ENCODE measurements at regions not wholly inside any gene's neighbourhood (a gene's known extent, or its start where the extent isn't known, plus 50 kb on each side); places are given as distances from the start of the nearest gene placed in this dataset.

DNA sequence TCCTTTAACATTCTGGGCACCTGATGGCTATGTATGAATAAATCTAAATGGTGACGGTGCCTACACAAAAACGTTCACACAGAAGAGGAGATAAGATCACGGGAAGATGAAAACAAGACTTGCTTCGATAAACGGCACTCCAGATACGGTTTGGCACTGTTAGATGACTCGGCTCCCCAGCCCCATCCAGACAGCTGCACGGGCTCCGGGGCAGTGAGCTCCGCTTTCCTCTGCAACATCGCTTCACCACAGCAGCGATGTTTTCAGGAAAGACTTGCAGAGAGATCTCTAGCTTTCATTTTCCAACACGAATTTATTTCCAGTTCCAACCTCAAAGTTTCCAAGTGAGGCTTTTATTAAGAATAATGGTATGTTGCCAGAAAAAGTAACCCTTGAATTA, 132.1 kb downstream of the KLF6 start:
- TF ChIP-seq TAF1 (IDR thresholded peaks at IDR 0.05; ENCODE audit: borderline replicate concordance, insufficient read depth, low read length) (no peak), SIN3A (IDR thresholded peaks at IDR 0.05; ENCODE audit: borderline replicate concordance, insufficient read depth, low read length) (no peak), POLR2AphosphoS5 (IDR thresholded peaks at IDR 0.05; ENCODE audit: low read depth, low read length) (no peak), FOXP2 (optimal IDR thresholded peaks at IDR 0.05; ENCODE audit: borderline replicate concordance, extremely low read depth, extremely low read length, insufficient read depth) (no peak)
- TF ChIP-seq, protein P1, sequence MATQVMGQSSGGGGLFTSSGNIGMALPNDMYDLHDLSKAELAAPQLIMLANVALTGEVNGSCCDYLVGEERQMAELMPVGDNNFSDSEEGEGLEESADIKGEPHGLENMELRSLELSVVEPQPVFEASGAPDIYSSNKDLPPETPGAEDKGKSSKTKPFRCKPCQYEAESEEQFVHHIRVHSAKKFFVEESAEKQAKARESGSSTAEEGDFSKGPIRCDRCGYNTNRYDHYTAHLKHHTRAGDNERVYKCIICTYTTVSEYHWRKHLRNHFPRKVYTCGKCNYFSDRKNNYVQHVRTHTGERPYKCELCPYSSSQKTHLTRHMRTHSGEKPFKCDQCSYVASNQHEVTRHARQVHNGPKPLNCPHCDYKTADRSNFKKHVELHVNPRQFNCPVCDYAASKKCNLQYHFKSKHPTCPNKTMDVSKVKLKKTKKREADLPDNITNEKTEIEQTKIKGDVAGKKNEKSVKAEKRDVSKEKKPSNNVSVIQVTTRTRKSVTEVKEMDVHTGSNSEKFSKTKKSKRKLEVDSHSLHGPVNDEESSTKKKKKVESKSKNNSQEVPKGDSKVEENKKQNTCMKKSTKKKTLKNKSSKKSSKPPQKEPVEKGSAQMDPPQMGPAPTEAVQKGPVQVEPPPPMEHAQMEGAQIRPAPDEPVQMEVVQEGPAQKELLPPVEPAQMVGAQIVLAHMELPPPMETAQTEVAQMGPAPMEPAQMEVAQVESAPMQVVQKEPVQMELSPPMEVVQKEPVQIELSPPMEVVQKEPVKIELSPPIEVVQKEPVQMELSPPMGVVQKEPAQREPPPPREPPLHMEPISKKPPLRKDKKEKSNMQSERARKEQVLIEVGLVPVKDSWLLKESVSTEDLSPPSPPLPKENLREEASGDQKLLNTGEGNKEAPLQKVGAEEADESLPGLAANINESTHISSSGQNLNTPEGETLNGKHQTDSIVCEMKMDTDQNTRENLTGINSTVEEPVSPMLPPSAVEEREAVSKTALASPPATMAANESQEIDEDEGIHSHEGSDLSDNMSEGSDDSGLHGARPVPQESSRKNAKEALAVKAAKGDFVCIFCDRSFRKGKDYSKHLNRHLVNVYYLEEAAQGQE (IDR thresholded peaks at IDR 0.05; ENCODE audit: insufficient read depth in 1 of 2, low read depth in 2 of 2, low read length in 2 of 2): no peak

DNA sequence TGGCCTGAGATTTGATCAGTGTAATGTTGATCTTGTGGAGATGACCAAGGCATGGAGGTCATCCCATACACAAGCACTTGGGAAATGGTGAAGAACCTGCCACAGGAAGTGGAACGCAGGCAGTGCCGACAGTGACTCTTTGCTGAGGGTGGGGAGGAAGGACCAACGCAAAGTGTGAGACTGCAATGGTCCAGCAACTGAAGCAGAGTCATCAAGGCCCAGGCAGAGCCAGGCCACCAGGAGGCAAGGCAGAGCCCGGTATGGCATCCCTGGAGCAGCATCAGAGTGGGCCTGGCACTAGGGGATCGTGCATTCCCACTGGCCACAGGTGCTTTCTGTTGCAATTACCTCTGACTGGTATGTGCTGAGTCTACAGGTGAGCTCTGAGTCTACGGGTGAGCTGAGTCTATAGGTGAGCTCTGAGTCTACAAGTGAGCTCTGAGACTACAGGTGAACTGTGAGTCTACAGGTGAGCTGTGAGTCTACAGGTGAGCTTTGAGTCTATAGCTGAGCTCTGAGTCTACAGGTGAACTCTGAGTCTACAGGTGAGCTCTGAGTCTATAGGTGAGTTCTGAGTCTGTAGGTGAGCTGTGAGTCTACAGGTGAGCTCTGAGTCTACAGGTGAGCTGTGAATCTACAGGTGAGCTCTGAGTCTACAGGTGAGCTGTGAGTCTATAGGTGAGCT, 132.9 kb downstream of the KLF6 start:
- no peak for TF ChIP-seq SIN3A (IDR thresholded peaks at IDR 0.05; ENCODE audit: borderline replicate concordance, insufficient read depth, low read length)
- TF ChIP-seq TAF1 (IDR thresholded peaks at IDR 0.05; ENCODE audit: borderline replicate concordance, insufficient read depth, low read length): no peak
- no peak for TF ChIP-seq FOXP2 (optimal IDR thresholded peaks at IDR 0.05; ENCODE audit: borderline replicate concordance, extremely low read depth, extremely low read length, insufficient read depth)
- TF ChIP-seq, protein P1 (IDR thresholded peaks at IDR 0.05; ENCODE audit: insufficient read depth in 1 of 2, low read depth in 2 of 2, low read length in 2 of 2): no peak
- no peak for TF ChIP-seq POLR2AphosphoS5 (IDR thresholded peaks at IDR 0.05; ENCODE audit: low read depth, low read length)

DNA sequence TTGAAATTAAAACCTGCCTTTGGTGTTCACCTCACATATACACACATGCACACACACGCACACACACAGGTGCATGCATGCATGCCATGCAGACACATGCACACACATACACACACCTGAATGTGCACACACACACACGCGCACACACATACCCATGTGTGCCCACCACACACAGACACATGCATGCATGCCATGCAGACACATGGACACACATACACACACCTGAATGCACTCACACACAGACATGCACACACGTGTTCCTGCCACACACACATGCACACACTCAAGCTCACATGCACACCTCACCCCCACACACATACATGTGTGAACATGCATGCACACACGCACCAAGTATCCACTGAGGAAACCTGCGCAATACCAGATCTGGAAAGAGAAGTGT, 136.4 kb downstream of the KLF6 start:
- no peak for TF ChIP-seq TAF1 (IDR thresholded peaks at IDR 0.05; ENCODE audit: borderline replicate concordance, insufficient read depth, low read length)
- TF ChIP-seq, protein P1 (IDR thresholded peaks at IDR 0.05; ENCODE audit: insufficient read depth in 1 of 2, low read depth in 2 of 2, low read length in 2 of 2): no peak

DNA sequence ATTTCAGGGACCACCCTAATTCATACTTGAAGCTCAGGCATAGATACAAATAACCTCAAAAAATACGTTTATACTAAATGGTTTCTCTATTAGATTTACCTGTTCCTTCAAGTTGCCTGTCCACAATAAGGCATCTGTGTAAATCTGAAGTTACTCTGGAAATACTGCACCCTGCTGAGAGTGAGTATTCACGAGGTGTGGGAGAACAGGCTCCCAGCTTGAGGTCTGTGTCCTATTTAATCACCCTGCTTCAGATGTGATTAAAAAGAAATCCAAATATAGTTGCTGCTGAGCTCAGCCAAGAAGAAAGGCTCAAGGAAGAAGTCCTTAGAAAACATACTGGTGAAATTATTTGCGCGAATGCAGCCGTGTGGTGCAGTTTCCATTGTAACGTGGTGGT, 136.8 kb downstream of the KLF6 start:
- TF ChIP-seq POLR2AphosphoS5 (IDR thresholded peaks at IDR 0.05; ENCODE audit: low read depth, low read length) (no peak), SIN3A (IDR thresholded peaks at IDR 0.05; ENCODE audit: borderline replicate concordance, insufficient read depth, low read length) (no peak), TAF1 (IDR thresholded peaks at IDR 0.05; ENCODE audit: borderline replicate concordance, insufficient read depth, low read length) (no peak), FOXP2 (optimal IDR thresholded peaks at IDR 0.05; ENCODE audit: borderline replicate concordance, extremely low read depth, extremely low read length, insufficient read depth) (no peak)
- TF ChIP-seq, protein P1 (IDR thresholded peaks at IDR 0.05; ENCODE audit: insufficient read depth in 1 of 2, low read depth in 2 of 2, low read length in 2 of 2): no peak

DNA sequence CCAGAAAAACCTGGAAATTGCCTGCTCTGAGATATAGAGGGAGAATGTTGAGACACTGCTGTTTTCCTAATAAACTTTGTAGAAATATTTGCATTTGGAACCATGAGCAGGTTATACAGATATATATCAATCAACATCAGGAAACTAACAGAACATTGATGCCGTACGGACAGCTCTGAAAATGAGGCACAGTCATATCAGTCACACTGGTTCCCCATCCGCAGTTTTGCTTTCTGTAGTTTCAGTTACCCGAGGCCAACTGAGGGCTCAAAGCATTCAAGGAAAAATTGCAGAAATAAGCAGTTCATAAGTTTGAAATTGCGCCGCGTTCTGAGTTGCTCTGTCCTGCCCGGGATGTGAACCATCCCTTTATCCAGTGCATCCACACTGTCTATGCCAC, 137.9 kb downstream of the KLF6 start:
- TF ChIP-seq FOXP2 (optimal IDR thresholded peaks at IDR 0.05; ENCODE audit: borderline replicate concordance, extremely low read depth, extremely low read length, insufficient read depth) (no peak), TAF1 (IDR thresholded peaks at IDR 0.05; ENCODE audit: borderline replicate concordance, insufficient read depth, low read length) (no peak), POLR2AphosphoS5 (IDR thresholded peaks at IDR 0.05; ENCODE audit: low read depth, low read length) (no peak), SIN3A (IDR thresholded peaks at IDR 0.05; ENCODE audit: borderline replicate concordance, insufficient read depth, low read length) (no peak)
- TF ChIP-seq, protein P1 (IDR thresholded peaks at IDR 0.05; ENCODE audit: insufficient read depth in 1 of 2, low read depth in 2 of 2, low read length in 2 of 2): no peak
